ENCODE measurements at regions not wholly inside any gene's neighbourhood (a gene's known extent, or its start where the extent isn't known, plus 50 kb on each side); places are given as distances from the start of the nearest gene placed in this dataset.

DNA sequence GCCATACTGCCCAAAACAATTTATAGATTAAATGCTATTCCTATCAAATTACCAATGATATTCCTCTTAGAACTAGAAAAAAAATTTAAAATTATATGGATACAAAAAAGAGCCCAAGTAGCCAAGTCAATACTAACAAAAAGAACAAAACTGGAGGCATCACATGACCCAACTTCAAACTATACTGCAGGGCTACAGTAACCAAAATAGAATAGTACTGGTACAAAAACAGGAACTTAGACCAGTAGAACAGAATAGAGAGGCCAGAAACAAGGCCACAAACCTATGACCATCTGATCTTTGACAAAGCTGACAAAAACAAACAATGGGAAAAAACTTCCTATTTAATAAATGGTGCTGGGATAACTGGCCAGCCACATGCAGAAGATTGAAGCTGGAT, 86.1 kb upstream of the KYNU start:
- Histone ChIP-seq H3K27ac (replicated peaks) (no peak overlapping the region), H3K4me3 (replicated peaks; ENCODE audit: insufficient read depth, low read length) (no peak overlapping the region), H3K27me3 (ENCODE audit: insufficient read depth, poor library complexity, severe bottlenecking) (no peaks in the 10 kb centered on the region)
- DNase-seq (ENCODE audit: low read depth in 1 of 2, low spot score in 1 of 2), result no peak
- TF ChIP-seq POLR2AphosphoS5 (IDR thresholded peaks at IDR 0.05; ENCODE audit: low read depth) (no peak), SPI1 (IDR thresholded peaks at IDR 0.05; ENCODE audit: borderline replicate concordance, low read depth) (no peak), GABPA (IDR thresholded peaks at IDR 0.05; ENCODE audit: low read depth) (no peak), CTCF (IDR thresholded peaks at IDR 0.05; ENCODE audit: insufficient read depth, low read length) (no peak)
- TF ChIP-seq, protein P1, sequence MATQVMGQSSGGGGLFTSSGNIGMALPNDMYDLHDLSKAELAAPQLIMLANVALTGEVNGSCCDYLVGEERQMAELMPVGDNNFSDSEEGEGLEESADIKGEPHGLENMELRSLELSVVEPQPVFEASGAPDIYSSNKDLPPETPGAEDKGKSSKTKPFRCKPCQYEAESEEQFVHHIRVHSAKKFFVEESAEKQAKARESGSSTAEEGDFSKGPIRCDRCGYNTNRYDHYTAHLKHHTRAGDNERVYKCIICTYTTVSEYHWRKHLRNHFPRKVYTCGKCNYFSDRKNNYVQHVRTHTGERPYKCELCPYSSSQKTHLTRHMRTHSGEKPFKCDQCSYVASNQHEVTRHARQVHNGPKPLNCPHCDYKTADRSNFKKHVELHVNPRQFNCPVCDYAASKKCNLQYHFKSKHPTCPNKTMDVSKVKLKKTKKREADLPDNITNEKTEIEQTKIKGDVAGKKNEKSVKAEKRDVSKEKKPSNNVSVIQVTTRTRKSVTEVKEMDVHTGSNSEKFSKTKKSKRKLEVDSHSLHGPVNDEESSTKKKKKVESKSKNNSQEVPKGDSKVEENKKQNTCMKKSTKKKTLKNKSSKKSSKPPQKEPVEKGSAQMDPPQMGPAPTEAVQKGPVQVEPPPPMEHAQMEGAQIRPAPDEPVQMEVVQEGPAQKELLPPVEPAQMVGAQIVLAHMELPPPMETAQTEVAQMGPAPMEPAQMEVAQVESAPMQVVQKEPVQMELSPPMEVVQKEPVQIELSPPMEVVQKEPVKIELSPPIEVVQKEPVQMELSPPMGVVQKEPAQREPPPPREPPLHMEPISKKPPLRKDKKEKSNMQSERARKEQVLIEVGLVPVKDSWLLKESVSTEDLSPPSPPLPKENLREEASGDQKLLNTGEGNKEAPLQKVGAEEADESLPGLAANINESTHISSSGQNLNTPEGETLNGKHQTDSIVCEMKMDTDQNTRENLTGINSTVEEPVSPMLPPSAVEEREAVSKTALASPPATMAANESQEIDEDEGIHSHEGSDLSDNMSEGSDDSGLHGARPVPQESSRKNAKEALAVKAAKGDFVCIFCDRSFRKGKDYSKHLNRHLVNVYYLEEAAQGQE (IDR thresholded peaks at IDR 0.05; ENCODE audit: insufficient replicate concordance, low read depth), result no peak

DNA sequence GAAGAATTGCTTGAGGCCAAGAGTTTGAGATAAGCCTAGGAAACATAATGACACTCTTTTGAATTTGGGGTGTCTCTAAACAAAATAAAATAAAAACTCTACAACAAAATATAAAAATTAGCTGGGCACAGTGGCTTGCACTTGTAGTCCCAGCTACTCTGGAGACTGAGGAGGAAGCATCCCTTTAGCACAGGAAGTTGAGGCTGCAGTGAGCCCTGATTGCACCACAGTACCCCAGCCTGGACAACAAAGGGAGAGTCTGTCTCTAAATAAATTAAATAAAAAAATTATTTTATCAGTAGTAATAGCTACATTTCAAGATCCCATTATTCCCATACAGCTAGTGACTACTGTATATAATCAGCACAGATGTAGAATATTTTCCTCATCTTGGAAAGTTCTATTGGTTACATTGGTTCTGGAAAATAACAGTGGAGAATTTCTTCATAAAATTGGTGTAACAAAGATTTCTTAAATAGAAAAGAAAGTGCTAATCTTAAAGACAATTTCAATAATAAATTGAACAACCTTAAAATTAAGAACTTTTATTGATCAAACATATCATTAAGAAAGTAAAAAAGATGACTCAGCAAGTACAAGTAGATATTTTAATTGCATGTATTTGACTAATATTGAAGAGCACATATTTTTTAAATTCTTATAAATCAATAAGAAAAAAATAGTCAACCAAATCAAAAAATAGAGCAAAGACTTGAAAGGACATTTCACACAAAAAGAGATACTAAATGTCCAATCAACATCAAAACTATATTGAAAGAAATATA, 90.4 kb upstream of the KYNU start:
- H3K27me3 ChIP-seq (ENCODE audit: insufficient read depth, poor library complexity, severe bottlenecking), result no peaks in the 10 kb centered on the region
- no peak for DNase-seq (ENCODE audit: low read depth in 1 of 2, low spot score in 1 of 2)
- H3K4me3 ChIP-seq (replicated peaks; ENCODE audit: insufficient read depth, low read length), result no peak overlapping the region
- TF ChIP-seq POLR2AphosphoS5 (IDR thresholded peaks at IDR 0.05; ENCODE audit: low read depth) (no peak), SPI1 (IDR thresholded peaks at IDR 0.05; ENCODE audit: borderline replicate concordance, low read depth) (no peak), GABPA (IDR thresholded peaks at IDR 0.05; ENCODE audit: low read depth) (no peak), CTCF (IDR thresholded peaks at IDR 0.05; ENCODE audit: insufficient read depth, low read length) (no peak)
- TF ChIP-seq, protein P1 (IDR thresholded peaks at IDR 0.05; ENCODE audit: insufficient replicate concordance, low read depth), result no peak
- H3K27ac ChIP-seq (replicated peaks), result no peak overlapping the region

DNA sequence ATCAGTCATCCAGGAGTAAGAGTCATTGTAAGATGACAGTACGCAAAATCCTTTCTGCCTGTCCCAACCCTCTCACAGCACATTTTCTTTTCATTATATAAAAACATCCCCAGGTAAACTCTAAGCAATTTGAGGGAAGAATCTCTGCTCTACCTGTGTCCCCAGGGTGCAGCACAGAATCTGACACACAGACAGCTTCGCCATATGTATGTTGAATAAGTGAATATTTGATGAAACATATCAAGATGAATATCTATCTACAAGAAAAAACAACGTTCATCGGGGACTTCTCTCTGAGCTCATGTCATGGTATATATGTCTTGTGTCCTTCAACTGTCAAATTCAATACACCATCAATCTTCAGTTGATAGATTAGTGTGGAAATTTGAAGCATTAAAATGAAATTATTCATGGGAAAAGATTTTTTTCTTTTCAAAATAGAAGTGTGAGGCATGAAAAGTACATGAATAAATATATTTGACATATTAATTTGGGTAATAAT, 94.5 kb upstream of the KYNU start:
- DNase-seq (ENCODE audit: low read depth in 1 of 2, low spot score in 1 of 2), result no peak
- H3K4me3 ChIP-seq (replicated peaks; ENCODE audit: insufficient read depth, low read length), result no peak overlapping the region
- H3K27me3 ChIP-seq (ENCODE audit: insufficient read depth, poor library complexity, severe bottlenecking), result no peaks in the 10 kb centered on the region
- no peak overlapping the region for H3K27ac ChIP-seq (replicated peaks)
- TF ChIP-seq, protein P1 (IDR thresholded peaks at IDR 0.05; ENCODE audit: insufficient replicate concordance, low read depth), result no peak
- no peak for TF ChIP-seq POLR2AphosphoS5 (IDR thresholded peaks at IDR 0.05; ENCODE audit: low read depth)
- no peak for TF ChIP-seq GABPA (IDR thresholded peaks at IDR 0.05; ENCODE audit: low read depth)
- TF ChIP-seq CTCF (IDR thresholded peaks at IDR 0.05; ENCODE audit: insufficient read depth, low read length), result no peak
- no peak for TF ChIP-seq SPI1 (IDR thresholded peaks at IDR 0.05; ENCODE audit: borderline replicate concordance, low read depth)

Measured in HL-60 (cell line).